ENCODE measurements at regions not wholly inside any gene's neighbourhood (a gene's known extent, or its start where the extent isn't known, plus 50 kb on each side); places are given as distances from the start of the nearest gene placed in this dataset.

- no peak for FAIRE-seq
- CTCF ChIA-PET (ENCODE audit: low intra/inter-chr PET ratio), result no interaction called here
Observed at GRCh38 chr6:119929121-119929520, 579.6 kb upstream of the MAN1A1 start.

More at GRCh38 chr6:119929121-119929520, 579.6 kb upstream of the MAN1A1 start:
- no peaks in the 10 kb centered on the region for H3K79me2 ChIP-seq (ENCODE audit: control insufficient read depth, insufficient read depth, low read length)
- no peak overlapping the region for H3K27ac ChIP-seq (ENCODE audit: extremely low read depth, low read depth, low read length)
- H2AFZ ChIP-seq (ENCODE audit: low read depth, low read length), result no peak overlapping the region
- no TSS peak for BruUV-seq (replicated peaks)
- H3K27me3 ChIP-seq (ENCODE audit: control insufficient read depth in 2 of 2, insufficient read depth in 2 of 2, low read length in 2 of 2), result no peaks in the 10 kb centered on the region
- no peaks in the 10 kb centered on the region for H3K36me3 ChIP-seq (ENCODE audit: control insufficient read depth, insufficient read depth, low read length)
- H3K9me3 ChIP-seq (replicated peaks; ENCODE audit: control insufficient read depth, insufficient read depth, low read depth, low read length), result no peaks in the 10 kb centered on the region; the same call in 1 of the 2 replicates
- intact Hi-C loops (cut with micrococcal nuclease), result no loop called here
- no peak for ATAC-seq
- POLR2A ChIA-PET, result no interaction called here
- in situ Hi-C loops (cut with MboI), result no loop called here
- H4K20me1 ChIP-seq (replicated peaks; ENCODE audit: control insufficient read depth, insufficient read depth, low read length), result no peaks in the 10 kb centered on the region
- TF ChIP-seq HDGF (IDR thresholded peaks at IDR 0.05) (no peak), CTCF (IDR thresholded peaks at IDR 0.05 in 2 of 3, conservative IDR thresholded peaks at IDR 0.05 in 1 of 3; ENCODE audit: insufficient read depth in 2 of 3, low read depth in 1 of 3, low read length in 3 of 3) (no peak), POLR2G (IDR thresholded peaks at IDR 0.05; ENCODE audit: low read depth, low read length) (no peak), NCOA6 (IDR thresholded peaks at IDR 0.05) (no peak), ZNF76 (CRISPR knock-in tag; IDR thresholded peaks at IDR 0.05; ENCODE audit: borderline replicate concordance) (no peak), ZNF609 (CRISPR knock-in tag; IDR thresholded peaks at IDR 0.05; ENCODE audit: borderline replicate concordance) (no peak), BDP1 (IDR thresholded peaks at IDR 0.05; ENCODE audit: insufficient read depth, insufficient read length) (no peak)
- TF ChIP-seq, protein P1, sequence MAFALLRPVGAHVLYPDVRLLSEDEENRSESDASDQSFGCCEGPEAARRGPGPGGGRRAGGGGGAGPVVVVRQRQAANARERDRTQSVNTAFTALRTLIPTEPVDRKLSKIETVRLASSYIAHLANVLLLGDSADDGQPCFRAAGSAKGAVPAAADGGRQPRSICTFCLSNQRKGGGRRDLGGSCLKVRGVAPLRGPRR (CRISPR knock-in tag; IDR thresholded peaks at IDR 0.05), result no peak
- no peak overlapping the region for H3K4me3 ChIP-seq
- DNase-seq (ENCODE audit: extremely low read depth in 1 of 4, low spot score in 3 of 4), result no peak
- H3K9ac ChIP-seq (ENCODE audit: insufficient read depth in 1 of 2, low read depth in 2 of 2, low read length in 2 of 2), result no peak overlapping the region
- WGBS (ENCODE audit: insufficient coverage, low coverage, missing lambda C conversion rate), result 0% methylated on average over 2 of the region's 2 CpGs
- no peaks in the 10 kb centered on the region for H3K9me1 ChIP-seq (ENCODE audit: control insufficient read depth, insufficient read depth, low read length)
- no peaks in the 10 kb centered on the region for H3K4me1 ChIP-seq (replicated peaks in 1 of 2; ENCODE audit: control insufficient read depth in 2 of 2, insufficient read depth in 2 of 2, low read length in 2 of 2)
- no peak overlapping the region for H3K4me2 ChIP-seq (ENCODE audit: insufficient read depth, low read length)
